ENCODE measurements at regions not wholly inside any gene's neighbourhood (a gene's known extent, or its start where the extent isn't known, plus 50 kb on each side); places are given as distances from the start of the nearest gene placed in this dataset.
A peak's percentile ranks its signal among the peaks of the same experiment; 100 is the strongest.

DNA sequence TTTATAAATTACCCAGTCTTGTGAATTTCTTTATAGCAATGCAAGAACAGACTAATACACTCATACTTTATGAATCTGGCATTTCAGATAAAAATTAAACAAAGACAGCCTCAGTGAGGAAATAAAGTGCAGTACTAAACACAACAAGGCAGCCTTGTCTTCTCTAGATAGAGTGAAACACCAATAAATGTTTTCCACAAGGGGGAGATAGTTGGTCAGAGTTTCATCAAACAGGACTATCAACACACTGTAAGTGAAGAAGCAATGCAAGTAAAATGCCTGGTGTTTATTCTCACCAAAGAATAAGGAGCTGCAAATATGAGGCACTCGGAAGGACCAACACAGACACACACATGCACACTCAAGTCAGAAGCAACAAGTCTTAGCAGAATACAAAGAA lies 62.8 kb downstream of the FAM9B start:
- peak; percentile 62 for DNase-seq (ENCODE audit: low read depth)

- no peak for DNase-seq (ENCODE audit: low read depth)
These were observed 64.5 kb downstream of the FAM9B start for GRCh38 chrX:8969378-8969777.

DNA sequence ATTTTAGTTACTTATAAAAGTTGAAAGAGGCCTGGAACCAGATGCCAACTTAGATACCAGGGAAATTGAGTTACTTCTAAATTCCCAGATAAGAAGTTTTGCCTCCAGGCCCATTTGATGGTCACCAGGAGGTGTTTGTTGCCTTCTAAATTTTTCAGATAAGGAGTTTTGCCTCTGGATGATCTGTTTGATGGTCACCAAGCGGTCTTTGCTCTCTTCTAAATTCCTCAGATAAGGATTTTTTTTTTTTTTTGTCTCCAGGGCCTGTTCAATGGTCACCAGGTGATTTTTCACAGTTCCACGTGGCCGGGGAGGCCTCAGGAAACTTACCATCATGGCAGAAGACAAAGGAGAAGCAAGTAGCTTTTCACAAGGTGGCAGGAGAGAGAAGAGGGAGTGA lies 66.5 kb downstream of the FAM9B start:
- DNase-seq (ENCODE audit: low read depth), result no peak

GRCh38 chrX:8960957-8961468 lies 72.9 kb downstream of the FAM9B start:
- DNase-seq (ENCODE audit: low read depth), result no peak

- DNase-seq (ENCODE audit: low read depth), result no peak
These were observed 78.4 kb downstream of the FAM9B start for GRCh38 chrX:8955511-8955910.

DNA sequence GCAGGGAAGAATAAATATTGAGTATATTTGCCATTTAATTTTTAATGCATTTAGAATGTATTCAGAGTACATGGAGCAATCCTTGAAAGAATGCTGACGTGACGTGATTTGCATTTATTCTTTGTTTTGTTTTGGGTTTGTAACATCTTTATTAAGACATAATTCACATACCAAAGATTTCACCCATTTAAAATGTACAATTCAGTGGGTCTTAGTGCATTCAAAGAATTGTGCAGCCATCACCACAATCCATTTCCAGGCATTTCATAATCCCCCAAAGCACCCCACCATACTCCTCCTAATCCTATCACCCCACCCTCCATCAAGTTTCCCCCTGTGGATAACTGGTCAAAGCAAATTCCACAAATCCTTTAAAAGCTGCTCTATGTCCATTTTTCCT lies 87.4 kb downstream of the FAM9B start:
- DNase-seq (ENCODE audit: low read depth), result no peak

DNA sequence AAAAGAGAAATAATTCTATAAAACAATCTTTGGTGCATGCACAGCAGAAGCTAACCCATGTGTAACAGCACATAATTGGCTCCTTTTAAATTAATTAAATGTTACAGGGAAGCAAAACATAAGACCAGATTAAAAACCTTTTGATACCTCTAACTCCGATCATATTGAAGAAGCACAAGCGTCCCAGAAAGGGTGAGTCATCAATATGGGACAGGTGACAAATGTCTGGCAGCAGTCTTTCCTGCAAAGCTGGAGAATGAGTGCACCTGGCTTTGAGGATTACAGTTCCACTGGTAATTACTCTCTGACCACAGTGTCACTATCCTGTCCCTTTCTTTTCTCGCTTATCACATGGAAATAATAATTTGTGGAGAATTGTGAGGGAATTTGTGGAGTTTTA lies 94.6 kb downstream of the FAM9B start:
- no peak for DNase-seq (ENCODE audit: low read depth)

GRCh38 chrX:8927701-8928100 lies 106.2 kb downstream of the FAM9B start:
- DNase-seq (ENCODE audit: low read depth), result no peak

DNA sequence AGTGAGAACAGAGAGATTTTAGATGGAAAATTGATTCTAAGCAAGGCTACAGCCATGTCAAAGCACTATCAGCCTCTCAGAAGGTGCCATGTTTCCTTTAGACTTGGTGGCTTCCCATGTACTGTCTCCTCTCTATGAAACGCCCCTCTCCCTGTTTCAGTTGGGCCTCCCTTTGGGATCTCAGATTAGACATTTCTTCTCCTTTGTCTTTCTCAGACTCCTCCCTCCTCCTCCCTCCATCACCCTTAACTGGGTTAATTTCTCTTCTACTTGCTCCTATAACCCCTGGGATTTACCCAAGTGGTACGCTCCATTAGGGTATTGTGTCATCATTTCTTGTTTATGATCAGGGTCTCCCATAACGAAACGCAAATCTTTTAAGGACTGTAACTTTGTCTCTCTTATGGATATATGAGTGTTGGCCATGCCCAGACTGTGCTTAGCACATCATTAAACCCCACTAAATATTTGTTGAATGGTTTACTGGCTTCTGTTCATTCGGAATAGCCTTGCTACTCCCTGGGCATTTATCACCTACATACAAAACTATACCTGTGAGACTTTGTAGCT lies 106.8 kb downstream of the FAM9B start:
- DNase-seq (ENCODE audit: low read depth), result no peak

- DNase-seq (ENCODE audit: low read depth), result no peak
These were observed 112.3 kb downstream of the FAM9B start for GRCh38 chrX:8921615-8922014.

DNA sequence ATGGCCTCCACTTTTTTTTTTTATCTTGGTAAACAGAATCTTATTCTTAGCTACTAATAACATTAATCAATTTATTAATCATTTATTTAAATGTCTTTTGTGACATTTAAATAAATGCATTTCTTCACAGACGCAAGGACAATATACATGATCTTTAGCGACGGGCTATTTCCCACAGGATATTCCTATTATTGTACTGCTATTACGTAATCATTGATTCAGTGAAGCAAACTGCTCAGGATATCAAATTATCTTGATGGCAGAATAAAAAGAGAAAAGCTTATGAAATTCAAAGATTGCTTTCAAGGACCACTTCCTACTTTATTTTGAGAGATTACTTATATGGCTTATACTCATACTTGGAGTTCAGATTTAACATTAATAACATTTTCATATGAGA lies 114.1 kb downstream of the FAM9B start:
- no peak for DNase-seq (ENCODE audit: low read depth)

GRCh38 chrX:8916697-8917096 lies 115.5 kb upstream of the FAM9A start:
- no peak for DNase-seq (ENCODE audit: low read depth)

DNA sequence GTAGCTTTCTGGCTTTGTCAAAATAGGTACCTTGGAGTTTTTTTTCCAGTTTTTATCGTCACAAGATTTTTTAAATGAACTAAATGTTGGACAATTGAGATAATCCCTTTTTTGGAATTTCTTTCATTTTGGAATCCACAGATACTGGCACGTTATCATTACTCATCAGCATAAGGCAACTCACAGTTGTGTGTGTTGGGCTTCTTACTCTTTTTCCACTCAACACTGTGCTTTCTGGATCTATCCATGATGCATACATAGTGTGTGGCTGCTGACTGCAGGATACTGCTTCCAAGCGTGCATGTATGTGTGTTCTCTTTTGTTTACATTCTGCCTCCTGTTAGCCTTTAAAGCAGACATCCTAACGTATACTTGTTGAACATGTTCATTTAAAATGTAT lies 113.5 kb upstream of the FAM9A start:
- DNase-seq (ENCODE audit: low read depth), result no peak

GRCh38 chrX:8913655-8914409 lies 112.6 kb upstream of the FAM9A start:
- DNase-seq (ENCODE audit: low read depth), result no peak

DNA sequence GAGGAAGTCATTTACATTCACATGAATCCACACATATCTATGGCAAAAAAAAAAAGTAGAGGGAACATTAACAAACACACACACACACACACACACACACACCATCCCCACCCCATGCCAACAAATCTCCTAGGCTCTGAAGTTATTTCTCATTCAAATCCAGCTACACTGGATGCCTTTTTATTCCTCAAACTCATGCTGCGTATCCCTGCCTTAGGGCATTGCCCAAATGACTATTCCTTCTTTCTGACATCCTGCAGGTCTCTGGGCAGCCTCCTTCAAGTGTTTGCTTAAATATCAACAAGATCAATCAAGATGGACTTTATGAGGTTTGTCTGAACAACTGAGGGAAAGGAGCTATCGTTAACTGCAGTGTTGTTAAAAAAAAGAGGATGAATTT lies 106.5 kb upstream of the FAM9A start:
- no peak for DNase-seq (ENCODE audit: low read depth)

DNA sequence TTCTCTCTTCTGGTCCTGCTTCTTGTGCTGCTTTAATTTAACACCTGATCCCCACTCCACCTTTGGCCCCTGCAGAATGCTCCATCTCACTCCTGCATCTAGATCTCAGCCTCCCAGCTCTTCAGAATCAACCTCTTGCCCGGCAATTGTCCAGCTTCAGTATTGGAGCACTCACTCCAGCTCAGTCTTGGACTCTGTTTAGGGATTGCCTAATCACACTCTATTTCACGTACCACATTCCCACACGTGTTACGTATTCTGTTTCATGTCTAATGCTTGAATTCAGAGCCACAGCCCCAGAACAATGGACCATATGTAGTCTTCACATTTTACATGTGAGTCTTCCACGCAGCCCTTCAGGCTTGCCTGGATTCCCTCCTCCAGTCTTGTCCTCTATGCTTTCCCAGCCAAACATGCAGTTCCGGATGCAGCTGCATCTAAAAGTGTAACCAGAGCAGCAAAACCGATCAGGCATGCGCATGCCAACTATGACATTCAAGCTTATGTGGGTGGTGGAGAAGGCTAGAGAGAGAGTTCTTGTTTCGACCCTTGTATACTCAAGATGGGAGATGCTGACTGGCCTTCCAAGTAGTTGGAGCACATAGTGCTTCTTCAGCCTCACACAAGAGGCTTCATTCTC lies 105.2 kb upstream of the FAM9A start:
- DNase-seq (ENCODE audit: low read depth), result no peak

DNA sequence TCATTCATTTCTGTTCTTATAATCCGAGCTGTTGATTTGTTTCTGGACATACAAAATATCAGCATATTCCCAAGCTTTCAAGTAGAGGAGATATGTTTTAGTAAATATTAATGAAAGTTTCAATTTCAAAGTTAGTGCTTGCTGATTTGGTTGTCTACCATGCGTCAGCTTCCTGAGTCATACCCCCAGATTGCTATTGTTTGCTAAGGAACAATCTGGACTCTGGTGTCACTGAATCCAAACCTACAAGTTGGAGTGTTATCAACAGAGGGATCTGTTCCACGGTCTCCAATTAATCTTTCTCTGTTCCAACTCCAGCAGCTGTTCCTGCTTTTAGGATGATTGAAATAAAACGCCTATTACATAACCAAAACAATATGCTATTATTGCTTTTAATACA lies 96.1 kb upstream of the FAM9A start:
- DNase-seq (ENCODE audit: low read depth), result peak; percentile 8

GRCh38 chrX:8890794-8891193 lies 89.6 kb upstream of the FAM9A start:
- no peak for DNase-seq (ENCODE audit: low read depth)

- no peak for DNase-seq (ENCODE audit: low read depth)
These were observed 85.8 kb upstream of the FAM9A start for GRCh38 chrX:8887004-8887403.

DNA sequence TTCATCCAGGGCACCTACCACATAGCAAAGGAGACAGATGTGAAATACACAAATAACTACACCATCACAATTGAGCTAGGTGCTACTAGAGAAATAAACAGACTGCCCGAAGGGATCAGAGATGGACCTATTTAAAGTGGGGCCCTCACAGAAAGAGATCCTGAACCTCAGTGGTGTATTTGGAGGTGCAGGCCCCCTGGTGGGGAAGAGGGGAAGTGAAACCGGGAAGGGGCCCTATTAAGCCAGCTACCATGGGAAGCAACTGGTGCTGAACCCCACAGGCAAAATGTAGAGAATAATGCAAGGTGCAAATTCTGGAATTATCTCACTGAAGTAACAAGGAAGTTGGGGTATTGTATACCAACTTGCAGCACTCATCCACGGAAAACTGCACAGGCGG lies 78.6 kb upstream of the FAM9A start:
- DNase-seq (ENCODE audit: low read depth), result no peak

- no peak for DNase-seq (ENCODE audit: low read depth)
These were observed 72.8 kb upstream of the FAM9A start for GRCh38 chrX:8873956-8874355.

DNA sequence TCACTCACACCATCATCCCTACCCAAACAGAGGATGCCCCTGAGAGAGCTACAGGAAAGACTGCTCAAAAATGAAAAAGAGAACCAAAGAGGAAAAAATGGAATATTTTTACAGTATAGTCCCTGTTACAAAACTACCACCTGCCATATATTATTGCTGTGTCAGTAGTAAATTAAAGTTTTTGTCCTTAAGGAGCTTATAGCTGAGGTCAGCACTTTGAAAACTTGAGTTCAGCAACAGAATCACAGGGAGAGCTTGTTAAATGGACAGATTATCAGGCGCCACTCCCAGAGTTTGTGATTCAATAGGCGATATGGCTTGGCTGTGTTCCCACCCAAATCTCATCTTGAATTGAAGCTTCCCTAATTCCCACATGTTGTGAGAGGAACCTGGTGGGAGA lies 71.9 kb upstream of the FAM9A start:
- DNase-seq (ENCODE audit: low read depth), result no peak

GRCh38 chrX:8870411-8870810 lies 69.2 kb upstream of the FAM9A start:
- DNase-seq (ENCODE audit: low read depth), result no peak
